Mammary epithelial cell (primary cell): ENCODE measurements at regions not wholly inside any gene's neighbourhood (a gene's known extent, or its start where the extent isn't known, plus 50 kb on each side); places are given as distances from the start of the nearest gene placed in this dataset.

Experiments used
- EZH2 ChIP-seq: IDR thresholded peaks from 2 replicates; pipeline ENCODE4 v1.6.1; 2012; ENCODE audit warnings: low read length, inconsistent platforms, borderline replicate concordance
- TF ChIP-seq, protein P1 (sequence below), 2 donors: IDR thresholded peaks in 1 of 2; conservative IDR thresholded peaks in 1 of 2; 2 replicates each; pipeline ENCODE4 v1.5.1; 2011 to 2012; ENCODE audit warnings: inconsistent platforms in 2 of 2, low read length in 2 of 2, mild to moderate bottlenecking in 2 of 2, control low read depth in 1 of 2, low read depth in 1 of 2; ENCODE audit not compliant: insufficient read depth in 1 of 2; ENCODE audit errors: extremely low read depth in 1 of 2

DNA sequence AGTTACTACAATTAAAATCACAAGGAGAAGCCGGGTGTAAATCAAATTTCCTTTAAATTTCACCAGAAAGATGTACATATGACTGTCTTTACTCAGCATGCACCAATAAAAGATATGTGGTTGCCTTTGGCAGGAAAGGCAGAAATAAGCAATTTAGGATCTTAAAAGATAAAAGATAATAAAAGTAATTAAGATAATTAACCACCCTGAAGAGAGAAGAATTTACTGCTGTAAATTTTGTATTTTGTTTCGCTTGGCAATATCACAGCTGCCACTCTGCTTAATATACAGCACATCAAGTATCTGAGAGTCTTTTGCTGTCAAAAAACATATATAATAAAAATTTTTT, 411.9 kb downstream of the MN1 start:
- TF ChIP-seq, protein P1, sequence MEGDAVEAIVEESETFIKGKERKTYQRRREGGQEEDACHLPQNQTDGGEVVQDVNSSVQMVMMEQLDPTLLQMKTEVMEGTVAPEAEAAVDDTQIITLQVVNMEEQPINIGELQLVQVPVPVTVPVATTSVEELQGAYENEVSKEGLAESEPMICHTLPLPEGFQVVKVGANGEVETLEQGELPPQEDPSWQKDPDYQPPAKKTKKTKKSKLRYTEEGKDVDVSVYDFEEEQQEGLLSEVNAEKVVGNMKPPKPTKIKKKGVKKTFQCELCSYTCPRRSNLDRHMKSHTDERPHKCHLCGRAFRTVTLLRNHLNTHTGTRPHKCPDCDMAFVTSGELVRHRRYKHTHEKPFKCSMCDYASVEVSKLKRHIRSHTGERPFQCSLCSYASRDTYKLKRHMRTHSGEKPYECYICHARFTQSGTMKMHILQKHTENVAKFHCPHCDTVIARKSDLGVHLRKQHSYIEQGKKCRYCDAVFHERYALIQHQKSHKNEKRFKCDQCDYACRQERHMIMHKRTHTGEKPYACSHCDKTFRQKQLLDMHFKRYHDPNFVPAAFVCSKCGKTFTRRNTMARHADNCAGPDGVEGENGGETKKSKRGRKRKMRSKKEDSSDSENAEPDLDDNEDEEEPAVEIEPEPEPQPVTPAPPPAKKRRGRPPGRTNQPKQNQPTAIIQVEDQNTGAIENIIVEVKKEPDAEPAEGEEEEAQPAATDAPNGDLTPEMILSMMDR (conservative IDR thresholded peaks at IDR 0.05 in 1 of 2, IDR thresholded peaks at IDR 0.05 in 1 of 2; ENCODE audit: extremely low read depth in 1 of 2, insufficient read depth in 1 of 2, low read depth in 1 of 2, low read length in 2 of 2), result no peak
- no peak for TF ChIP-seq EZH2
